GM19467 (cell line): ENCODE measurements at regions not wholly inside any gene's neighbourhood (a gene's known extent, or its start where the extent isn't known, plus 50 kb on each side); places are given as distances from the start of the nearest gene placed in this dataset.

Source experiments
- ATAC-seq: cut with Tn5 transposase; IDR thresholded peaks from one replicate; pipeline ENCODE4 v1.9.1; 2021; ENCODE audit warnings: mild to moderate bottlenecking, moderate library complexity; ENCODE audit not compliant: unreplicated experiment

DNA sequence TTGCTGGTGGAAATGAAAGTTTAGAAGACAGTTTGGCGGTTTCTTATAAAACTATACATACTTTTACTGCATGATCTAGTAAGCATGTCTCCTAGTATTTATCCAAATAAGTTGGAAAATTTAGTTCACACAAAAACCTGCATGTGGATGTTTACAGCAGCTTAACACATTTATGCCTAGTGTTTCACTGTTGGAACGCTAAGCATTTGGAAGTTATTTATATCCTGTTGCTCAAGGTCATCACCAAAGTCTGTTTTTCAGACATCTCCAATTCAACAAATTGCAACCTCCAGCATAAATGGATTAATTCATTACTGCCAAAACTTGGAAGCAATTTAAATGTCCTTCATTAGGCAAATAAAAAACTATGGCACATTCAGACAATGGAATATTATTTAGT lies 461.8 kb downstream of the SUCLA2 start:
- no peak for ATAC-seq

DNA sequence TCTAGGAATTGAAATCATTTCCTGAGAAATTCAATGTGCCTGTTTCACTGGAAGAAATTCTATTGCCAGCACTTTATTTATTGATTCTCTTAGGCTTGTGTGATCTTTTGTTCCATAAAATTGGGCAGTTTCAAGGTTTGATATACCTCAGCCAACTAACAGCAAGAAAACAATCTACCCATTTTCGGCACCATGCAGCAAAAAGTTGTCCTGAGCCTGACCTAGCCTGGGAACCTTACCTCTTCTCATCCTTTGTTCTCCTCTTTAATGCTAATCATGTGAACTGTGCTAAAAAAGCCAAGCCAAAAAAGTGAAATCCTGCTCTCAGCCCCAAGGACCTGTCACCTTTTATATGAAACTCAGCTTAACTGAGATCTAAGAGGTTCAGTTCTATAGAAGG lies 477.3 kb downstream of the SUCLA2 start:
- no peak for ATAC-seq

DNA sequence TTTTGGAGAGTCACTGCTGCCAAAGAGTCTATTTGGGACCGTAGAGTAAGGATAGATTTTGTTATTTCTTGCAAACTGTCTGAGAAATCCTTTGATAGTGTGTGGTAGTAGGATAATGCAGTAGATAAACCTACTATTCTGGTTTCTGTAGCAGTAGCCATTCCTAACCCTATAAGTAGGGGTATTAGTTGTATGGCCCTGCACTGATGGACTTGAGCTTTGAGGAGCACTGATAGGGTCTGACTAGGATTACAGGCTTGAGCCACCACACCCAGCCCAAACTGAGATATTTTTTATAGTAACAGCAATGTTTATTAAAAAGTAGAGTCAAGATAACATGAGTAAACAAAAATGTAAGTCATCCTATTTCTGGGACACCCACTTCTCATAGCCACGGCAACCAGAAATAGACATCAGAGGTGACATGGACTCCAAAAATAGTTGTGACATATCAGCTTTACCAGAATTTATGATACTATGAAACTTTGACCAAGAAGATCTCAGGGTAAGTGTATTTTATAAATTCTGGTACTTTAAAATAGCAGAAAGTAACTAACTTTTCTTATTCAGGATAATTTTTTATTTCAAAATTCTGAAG lies 479.1 kb downstream of the SUCLA2 start:
- ATAC-seq = no peak

DNA sequence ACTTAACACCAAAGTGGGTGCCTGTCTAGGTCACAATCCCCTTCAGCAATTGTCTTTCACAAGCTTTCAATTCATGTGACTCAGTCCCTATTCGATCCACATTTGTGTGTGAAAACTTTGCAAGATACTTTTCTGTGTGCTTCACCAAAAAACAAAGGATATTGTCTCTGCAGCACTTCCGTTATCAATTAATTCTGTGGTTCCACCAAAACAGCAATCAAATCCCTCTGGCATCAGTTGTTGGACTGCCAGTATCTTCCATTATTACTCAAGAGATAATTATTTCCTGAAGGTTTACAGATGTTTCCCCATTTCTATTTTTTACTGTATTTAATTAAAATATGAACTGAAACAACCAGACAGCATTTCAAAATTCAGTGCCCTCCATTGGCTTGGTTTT lies 481.4 kb downstream of the SUCLA2 start:
- ATAC-seq = no peak

DNA sequence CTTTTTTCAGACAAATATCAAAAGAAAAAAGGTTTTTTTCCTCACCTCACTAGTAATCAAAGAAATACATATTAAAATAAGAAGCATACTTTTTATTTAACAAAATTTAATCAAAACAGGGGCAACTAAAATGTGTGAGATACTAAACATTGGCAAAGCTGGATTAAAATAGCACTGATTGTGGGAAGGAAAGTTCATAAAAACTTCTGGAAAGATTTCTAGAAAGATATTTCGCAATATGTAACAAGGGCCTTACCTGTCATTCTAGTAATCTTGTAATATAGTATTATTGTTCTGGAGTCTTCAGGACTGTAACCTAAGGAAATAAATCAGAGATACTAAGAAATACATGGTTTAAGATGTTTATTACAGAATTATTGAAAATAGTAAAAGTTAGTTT lies 482.5 kb downstream of the SUCLA2 start:
- no peak for ATAC-seq

DNA sequence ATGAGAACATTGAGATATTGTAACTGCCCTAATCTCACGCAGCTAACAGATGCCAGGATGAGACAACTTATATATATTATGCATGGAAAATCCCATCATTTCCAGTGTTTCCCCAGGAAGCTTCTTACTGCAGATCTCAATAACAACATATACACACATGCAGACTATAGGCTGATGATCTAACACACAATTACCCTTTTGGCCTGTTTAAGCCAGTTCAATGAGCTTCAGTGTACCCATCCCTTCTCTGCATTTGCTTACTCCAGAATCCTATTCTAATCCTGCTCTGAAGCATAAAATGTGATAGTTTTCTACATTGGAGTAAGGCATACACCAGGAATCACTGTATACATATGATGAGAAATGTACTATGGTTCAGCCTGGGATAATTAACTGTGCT lies 489.4 kb downstream of the SUCLA2 start:
- ATAC-seq = no peak

DNA sequence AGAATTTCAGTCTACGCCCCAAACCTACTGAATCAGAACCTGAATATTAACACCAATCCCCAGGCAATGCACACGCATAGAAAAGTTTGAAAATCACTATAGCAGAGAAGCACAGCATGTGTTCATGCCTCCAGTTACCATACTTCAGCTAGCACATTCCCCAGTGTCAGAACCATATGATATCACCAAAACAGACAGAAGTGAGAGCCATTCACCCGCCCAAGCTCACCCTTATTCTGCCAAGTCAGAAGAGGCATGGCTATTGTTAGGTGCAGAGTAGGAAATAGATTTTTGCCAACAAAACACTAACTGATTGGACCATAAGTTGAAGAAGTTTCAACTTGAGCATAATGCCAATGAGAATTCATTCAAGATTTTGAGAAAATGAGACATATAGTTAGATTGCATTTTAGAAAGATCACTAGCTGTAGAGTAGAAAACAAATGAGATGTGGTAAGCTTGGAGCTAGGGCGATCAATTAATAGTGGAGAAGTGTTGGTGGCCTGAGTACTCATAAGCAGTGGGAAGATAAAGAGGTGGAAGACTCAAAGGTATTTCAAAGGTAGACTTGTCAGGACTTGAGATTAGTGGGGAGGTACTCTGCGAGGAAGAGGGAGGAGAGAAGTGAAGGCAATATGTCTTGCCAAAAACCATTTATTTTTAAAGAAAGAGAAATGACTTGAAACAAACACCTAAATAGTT lies 492.4 kb downstream of the SUCLA2 start:
- ATAC-seq = no peak

DNA sequence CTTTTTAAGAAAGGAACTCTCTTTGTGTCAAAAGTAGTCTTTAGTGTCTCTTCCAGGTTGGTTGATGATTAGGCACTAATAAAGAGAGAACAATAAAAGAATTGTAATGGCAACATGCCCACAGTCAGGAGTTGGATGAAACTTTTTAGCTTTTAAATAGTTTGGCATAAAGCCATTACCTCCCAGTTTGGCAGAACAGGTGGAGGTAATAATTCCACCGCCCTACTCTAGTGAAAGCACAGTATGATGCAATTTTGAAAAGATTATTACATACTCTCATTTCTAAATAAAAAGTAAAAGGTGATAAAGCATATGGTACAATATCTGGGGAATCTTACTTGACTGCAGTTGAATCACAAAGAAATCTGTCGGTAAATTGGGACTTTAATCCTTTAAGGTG lies 497.6 kb downstream of the SUCLA2 start:
- no peak for ATAC-seq

DNA sequence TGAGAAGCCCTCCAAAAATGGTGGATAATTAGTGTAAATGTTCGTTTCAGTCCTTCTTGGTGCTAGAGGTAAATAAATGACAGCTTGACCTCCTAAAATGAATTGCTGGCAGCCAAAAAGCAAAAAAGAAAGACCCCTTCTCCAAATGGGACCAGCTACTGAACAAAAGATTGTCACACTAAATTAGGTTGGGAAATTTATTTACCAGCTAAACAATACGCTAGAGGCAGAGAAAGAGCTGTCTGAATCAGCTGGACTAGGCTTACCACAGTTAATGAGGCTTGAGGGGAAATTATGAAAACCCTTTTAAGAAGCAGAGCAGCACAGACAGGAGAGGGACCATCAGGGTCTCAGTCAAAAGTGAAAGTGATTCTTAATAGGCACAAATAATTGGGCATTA lies 498.9 kb downstream of the SUCLA2 start:
- no peak for ATAC-seq

DNA sequence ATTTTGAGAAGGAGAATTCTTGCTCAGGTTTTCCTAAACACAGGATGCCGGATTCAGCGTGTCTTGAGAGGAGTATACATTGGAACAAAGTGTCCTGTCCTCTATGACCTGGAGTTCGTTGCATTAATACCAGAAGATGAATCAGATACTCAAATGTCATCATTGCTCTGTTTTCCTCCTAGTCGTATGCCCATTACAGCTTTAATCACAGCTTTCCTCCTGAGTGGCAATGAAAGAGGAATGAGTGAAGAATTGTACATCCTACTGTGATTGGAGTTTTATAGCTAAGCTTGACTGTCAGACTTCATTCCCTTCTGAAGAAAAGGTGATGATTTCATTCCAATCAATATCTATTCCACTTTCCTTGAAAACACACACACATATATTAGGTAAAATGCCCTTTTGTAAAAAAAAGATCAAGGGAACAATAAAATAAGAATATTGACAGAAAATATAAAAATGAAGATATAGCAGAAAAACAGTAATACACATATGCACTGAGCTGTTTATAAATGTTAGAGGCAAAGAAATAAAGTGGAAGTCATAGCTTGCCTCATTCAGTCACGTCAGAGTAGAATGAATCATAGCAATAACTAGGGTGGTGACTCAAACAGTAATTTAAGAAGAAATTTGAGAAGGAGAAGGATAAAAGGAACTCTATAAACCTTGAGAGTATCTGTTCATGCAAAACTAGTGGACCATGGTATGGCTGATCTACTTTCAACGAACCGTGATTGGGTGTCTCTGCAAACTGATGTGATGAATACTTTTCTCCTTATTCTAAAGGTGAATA lies 501.5 kb downstream of the SUCLA2 start:
- no peak for ATAC-seq

DNA sequence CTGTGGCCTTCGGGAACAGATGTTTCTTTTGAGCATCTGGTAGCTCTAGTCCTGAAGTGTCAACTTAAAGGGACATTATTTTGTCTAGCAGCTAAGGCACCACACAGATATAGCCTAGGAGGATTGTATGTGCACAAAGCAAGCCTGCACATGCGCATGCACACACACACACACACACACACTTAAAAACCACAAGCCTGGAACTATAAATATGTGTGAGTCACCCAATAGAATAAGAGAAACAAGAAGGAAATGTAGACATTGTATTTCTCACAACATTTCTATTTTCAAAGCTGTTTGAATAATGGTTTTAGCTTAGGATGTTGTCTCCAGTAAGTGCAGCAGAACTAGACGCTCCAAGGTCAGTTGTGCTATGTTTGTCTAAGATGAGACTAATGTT lies 516.5 kb downstream of the SUCLA2 start:
- no peak for ATAC-seq

DNA sequence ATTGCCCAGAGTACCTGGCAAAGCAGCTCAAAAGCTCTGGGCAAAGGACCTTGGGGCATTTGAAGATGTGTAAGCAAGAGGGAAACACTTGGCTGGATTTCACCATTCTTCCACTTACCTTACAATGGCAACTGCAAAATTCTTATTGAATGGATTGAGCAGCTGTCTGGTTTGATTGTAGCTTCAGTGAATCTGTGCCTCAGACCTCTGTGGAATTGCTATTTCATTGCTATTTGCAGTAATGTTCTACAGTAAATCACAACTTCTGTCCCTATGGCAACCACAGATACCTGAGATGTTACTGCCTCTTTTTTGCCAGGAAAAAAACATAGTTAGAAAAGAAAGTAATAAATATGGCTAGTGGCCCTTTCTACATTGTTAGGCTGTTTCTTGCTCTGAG lies 519.5 kb downstream of the SUCLA2 start:
- ATAC-seq = no peak

DNA sequence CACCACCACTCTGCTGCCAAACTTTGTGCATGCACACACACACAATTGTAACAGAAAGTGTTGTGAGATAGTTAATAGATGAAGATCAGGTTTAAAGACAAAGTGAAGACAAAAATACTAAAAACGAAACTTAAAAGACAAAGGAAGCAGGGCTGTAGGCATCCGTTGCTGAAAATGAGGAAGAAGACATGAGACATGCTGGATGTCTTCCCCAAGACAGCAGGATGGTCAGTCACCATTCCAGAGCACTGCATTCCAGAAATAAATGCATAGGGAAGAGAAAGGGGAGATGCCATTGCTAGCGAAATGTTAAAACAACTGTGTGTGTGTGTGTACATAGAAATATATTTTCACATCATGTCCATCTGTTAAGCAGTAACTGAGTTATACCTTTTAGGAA lies 520.1 kb downstream of the SUCLA2 start:
- no peak for ATAC-seq

DNA sequence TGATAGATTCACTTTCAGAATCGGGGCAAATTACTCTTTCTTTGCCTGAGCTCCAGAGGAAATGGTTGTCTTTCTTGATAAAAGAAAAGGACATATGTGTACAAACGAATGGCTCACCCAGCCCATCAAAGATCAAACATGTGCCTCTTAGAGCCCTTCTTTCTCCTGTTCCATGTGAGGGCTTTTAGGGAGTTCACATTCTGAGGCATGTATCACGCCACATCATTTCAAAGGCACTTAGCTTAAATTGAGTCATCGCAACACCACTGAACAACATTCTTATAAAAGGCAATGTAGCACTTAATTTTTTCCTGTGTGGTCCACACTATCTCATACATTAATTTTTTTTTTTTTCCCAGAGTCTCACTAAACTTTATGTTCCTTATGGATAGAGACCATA lies 521.0 kb downstream of the SUCLA2 start:
- ATAC-seq = no peak

DNA sequence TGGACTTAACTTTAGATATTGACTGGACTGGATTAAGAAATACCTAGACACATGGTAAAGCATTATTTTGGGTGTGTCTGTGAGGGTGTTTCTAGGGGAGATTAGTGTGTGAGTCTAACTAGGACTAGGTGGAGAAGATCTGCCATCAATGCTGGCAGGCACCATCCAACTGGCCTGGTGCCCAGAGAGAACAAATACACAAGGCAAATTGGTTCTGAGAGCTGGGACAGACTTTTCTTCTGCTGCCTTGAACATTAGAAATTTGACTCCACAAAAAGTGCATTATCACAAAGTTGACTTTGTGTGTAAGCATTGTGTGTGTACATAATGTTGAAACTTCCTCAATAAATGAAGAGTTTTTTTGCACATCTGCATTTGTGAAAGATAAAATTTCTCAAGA lies 522.1 kb downstream of the SUCLA2 start:
- no peak for ATAC-seq

DNA sequence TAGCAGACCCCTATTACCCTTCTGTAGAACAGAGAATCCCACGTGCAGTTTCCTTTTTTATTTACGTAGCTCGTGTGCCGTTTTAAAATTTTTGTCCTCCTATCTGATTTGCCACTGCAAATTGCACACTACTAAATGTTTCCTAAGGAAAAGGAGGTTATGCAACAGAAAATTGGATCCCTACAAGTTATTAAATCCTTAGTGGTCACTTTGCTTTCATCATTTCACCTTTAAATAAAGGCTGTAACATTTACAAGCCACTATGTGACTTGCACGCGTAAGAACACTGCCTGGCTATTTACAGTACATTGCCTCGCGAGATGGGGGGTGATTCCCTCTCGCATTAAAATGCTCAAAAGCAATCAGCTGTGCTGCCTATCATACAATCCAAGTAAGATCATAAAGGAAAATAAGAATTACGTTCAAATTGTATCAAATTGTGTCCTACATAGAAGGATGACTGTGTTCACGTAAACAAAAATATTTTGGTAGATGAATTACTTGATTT lies 525.6 kb downstream of the SUCLA2 start:
- no peak for ATAC-seq

DNA sequence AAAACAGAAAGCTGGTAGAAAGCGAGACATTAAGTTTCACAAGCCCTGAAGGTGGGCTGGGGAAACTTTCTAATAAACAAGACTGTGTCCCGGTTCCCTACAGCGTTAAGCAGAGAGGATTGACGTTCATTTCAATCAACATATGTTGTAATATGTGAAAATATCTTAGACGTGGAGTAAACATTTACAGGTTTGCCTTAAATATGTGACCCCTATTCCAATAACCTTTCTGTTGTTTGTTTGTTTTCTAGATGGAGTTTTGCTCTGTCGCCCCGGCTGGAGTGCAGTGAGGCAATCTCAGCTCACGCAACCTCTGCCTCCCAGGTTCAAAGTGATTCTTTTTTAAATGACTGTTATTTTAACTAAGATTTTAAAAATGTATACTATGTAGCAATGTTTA lies 526.2 kb downstream of the SUCLA2 start:
- no peak for ATAC-seq

DNA sequence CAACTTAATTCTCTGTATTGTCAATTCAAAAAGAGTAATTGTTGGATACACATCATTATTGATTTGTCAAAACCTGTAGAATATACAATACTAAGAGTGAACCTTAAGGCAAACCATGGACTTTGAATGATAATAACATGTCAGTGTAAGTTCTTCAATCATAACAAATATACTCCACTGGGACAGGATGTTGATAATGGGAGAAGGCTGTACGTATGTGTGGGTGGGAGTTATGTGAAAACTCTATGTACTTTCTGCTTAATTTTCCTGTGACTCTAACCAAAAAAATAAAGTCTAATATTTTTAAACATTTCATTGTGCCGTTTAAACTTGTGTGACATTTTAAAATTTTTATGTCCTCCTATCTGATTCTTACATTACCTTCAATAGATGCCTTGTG lies 526.7 kb downstream of the SUCLA2 start:
- ATAC-seq = no peak

DNA sequence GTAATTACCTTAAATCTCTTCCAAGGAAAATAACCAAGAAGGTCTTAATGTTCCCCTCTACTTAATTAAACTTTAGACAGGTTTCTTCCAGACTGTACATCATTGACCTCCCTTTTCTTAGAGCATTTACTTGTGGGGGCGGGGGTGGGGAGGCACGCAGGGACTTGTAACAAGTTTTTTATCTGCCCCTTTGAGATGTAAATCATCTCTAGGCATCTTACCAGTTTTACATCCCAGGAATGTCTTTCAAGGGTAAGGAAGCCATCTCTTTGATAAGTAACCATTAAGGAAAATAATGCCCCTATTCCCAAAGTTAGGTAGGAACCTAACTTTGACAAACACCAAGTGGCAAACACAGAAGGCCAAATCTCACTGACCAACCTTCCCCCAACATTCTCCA lies 528.6 kb downstream of the SUCLA2 start:
- no peak for ATAC-seq

DNA sequence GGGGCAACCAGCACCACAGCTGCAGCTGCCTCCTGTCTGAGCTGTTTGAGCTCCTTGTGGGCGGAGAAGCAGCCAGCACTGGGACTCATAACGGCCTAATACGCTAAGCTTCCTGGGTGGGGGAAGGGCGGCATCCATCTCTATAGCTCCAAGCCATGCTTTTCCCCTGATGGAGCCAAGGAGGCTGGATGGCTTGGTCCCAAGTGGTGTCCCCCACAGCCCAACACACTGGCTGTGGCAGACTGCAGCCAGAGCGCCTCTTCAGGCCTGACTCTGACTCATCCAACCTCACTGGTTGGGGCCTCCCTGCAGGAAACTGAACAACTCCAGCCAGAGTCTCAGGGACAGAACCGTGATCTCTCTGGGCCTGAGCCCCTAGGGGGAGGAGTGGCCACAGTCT lies 537.3 kb downstream of the SUCLA2 start:
- ATAC-seq = no peak

DNA sequence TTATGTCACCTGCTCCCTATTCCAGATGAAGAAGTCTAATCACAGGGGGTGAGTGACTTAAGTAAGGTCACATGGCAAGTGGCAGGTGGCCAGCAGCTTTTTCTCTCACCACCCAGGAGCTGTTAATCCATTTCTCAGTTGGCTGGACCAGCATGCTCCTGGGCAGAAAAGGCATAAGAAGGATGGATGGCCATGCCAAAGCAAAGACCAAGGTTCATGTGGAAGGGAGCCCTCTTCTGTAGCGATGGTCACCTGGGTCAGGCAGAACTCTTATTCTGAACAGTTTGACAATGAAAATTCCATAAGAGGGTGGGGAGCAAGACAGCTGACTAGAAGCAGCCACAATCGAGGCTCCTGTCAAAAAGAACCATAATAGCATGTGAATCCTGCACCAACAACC lies 538.1 kb downstream of the SUCLA2 start:
- no peak for ATAC-seq

DNA sequence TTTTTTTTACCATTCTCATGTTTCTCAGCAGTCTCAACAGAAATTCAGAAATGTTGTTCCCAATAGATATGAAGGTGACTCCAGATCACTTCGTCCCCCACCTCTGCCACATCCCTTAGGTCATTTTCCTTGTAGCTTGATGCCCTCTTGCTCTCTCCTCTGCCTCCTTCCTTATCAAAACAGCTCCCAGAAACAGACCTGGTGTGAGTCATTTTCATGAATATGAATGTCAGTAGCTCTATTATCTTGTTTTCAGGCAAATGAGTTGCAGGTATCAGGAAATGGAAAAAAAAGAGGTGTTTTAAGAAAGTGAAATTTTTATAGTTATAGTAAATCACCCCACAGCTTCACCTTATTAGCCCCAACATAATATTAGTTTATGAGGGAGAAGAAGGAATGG lies 539.3 kb downstream of the SUCLA2 start:
- no peak for ATAC-seq
